SK-N-SH treated with all-trans-retinoic acid at 6 μM for 48 hours (cell line): ENCODE measurements at regions not wholly inside any gene's neighbourhood (a gene's known extent, or its start where the extent isn't known, plus 50 kb on each side); places are given as distances from the start of the nearest gene placed in this dataset.

Experiments used
- ATAC-seq: fragments of 200-7000 bp; cut with Tn5 transposase; 3 replicates; pipeline ENCODE4 v1.9.1; 2020; ENCODE audit warnings: mild to moderate bottlenecking, moderate library complexity
- ARNTL ChIP-seq: fragments of 450-650 bp; formaldehyde crosslinking; IDR thresholded peaks from 2 replicates; pipeline ENCODE4 v1.5.0; 2020; ENCODE audit warnings: low read depth, mild to moderate bottlenecking, moderate library complexity, borderline replicate concordance
- BACH2 ChIP-seq: fragments of 250-450 bp; sonication (Bioruptor Pico); IDR thresholded peaks from 2 replicates; pipeline ENCODE4 v1.9.0; 2021; ENCODE audit warnings: mild to moderate bottlenecking, borderline replicate concordance
- CSRNP3 ChIP-seq: fragments of 250-450 bp; sonication (Bioruptor Pico); IDR thresholded peaks from 2 replicates; pipeline ENCODE4 v1.5.1; 2021; ENCODE audit warnings: mild to moderate bottlenecking, moderate library complexity
- ESRRG ChIP-seq: fragments of 250-450 bp; sonication (Bioruptor Pico); IDR thresholded peaks from 2 replicates; pipeline ENCODE4 v1.6.1; 2021; ENCODE audit warnings: mild to moderate bottlenecking
- GLIS3 ChIP-seq: fragments of 250-450 bp; sonication (Bioruptor Pico); IDR thresholded peaks from 2 replicates; pipeline ENCODE4 v1.5.0; 2020; ENCODE audit warnings: mild to moderate bottlenecking, moderate library complexity
- ISL1 ChIP-seq: fragments of 250-450 bp; sonication (Bioruptor Pico); IDR thresholded peaks from 2 replicates; pipeline ENCODE4 v2.1.2; 2022; ENCODE audit warnings: mild to moderate bottlenecking, moderate library complexity
- OSR1 ChIP-seq: fragments of 250-450 bp; sonication (Bioruptor Pico); IDR thresholded peaks from 2 replicates; pipeline ENCODE4 v1.8.0; 2022; ENCODE audit warnings: moderate library complexity, mild to moderate bottlenecking, inconsistent platforms
- PATZ1 ChIP-seq: fragments of 250-450 bp; sonication (Bioruptor Pico); IDR thresholded peaks from 2 replicates; pipeline ENCODE4 v1.8.0; 2020; ENCODE audit warnings: mild to moderate bottlenecking, moderate library complexity, borderline replicate concordance
- RARB ChIP-seq: fragments of 250-450 bp; sonication (Bioruptor Pico); IDR thresholded peaks from 2 replicates; pipeline ENCODE4 v1.8.0; 2021; ENCODE audit warnings: mild to moderate bottlenecking, moderate library complexity
- SNAI2 ChIP-seq: fragments of 250-450 bp; sonication (Bioruptor Pico); IDR thresholded peaks from 2 replicates; pipeline ENCODE4 v1.5.0; 2020; ENCODE audit warnings: mild to moderate bottlenecking, moderate library complexity
- TCF4 ChIP-seq: fragments of 250-450 bp; sonication (Bioruptor Pico); IDR thresholded peaks from 2 replicates; pipeline ENCODE4 v1.8.0; 2021; ENCODE audit warnings: mild to moderate bottlenecking, moderate library complexity, borderline replicate concordance
- TOX ChIP-seq: fragments of 250-450 bp; sonication (Bioruptor Pico); IDR thresholded peaks from 2 replicates; pipeline ENCODE4 v1.8.0; 2021; ENCODE audit warnings: mild to moderate bottlenecking, moderate library complexity, borderline replicate concordance
- TSHZ2 ChIP-seq: fragments of 250-450 bp; sonication (Bioruptor Pico); IDR thresholded peaks from 2 replicates; pipeline ENCODE4 v1.5.0; 2020; ENCODE audit warnings: mild to moderate bottlenecking, moderate library complexity
- ZC3H10 ChIP-seq: fragments of 250-450 bp; sonication (Bioruptor Pico); IDR thresholded peaks from 2 replicates; pipeline ENCODE4 v1.5.1; 2021; ENCODE audit warnings: mild to moderate bottlenecking, moderate library complexity
- ZFP3 ChIP-seq: fragments of 250-450 bp; sonication (Bioruptor Pico); IDR thresholded peaks from 2 replicates; pipeline ENCODE4 v1.5.0; 2020; ENCODE audit warnings: mild to moderate bottlenecking, moderate library complexity
- ZFP30 ChIP-seq: fragments of 450-650 bp; formaldehyde crosslinking; IDR thresholded peaks from 2 replicates; pipeline ENCODE4 v1.5.0; 2022; ENCODE audit warnings: mild to moderate bottlenecking, moderate library complexity
- ZNF565 ChIP-seq: fragments of 450-650 bp; formaldehyde crosslinking; conservative IDR thresholded peaks from 2 replicates; pipeline ENCODE4 v1.5.0; 2020; ENCODE audit warnings: low read depth, mild to moderate bottlenecking, moderate library complexity
- ZNF8 ChIP-seq: fragments of 450-650 bp; formaldehyde crosslinking; IDR thresholded peaks from 2 replicates; pipeline ENCODE4 v1.5.0; 2020; ENCODE audit warnings: mild to moderate bottlenecking, moderate library complexity

- TF ChIP-seq ZNF565 (CRISPR knock-in tag) (no peak), RARB (CRISPR knock-in tag) (no peak)
- no peak for ATAC-seq
Measured at GRCh38 chr13:44160591-44161191, 212.9 kb upstream of the SERP2 start.

GRCh38 chr13:44163108-44163507 is 210.5 kb upstream of the SERP2 start:
- ATAC-seq, result no peak
- TF ChIP-seq SNAI2 (CRISPR knock-in tag) (no peak), ESRRG (no peak), CSRNP3 (CRISPR knock-in tag) (no peak), BACH2 (CRISPR knock-in tag) (no peak), OSR1 (CRISPR knock-in tag) (no peak), ZNF8 (CRISPR knock-in tag) (no peak)

GRCh38 chr13:44165221-44165888 is 208.3 kb upstream of the SERP2 start:
- TF ChIP-seq ARNTL (CRISPR knock-in tag), result no peak
- TF ChIP-seq TOX (CRISPR knock-in tag), result no peak
- no peak for TF ChIP-seq CSRNP3 (CRISPR knock-in tag)
- no peak for TF ChIP-seq ISL1 (CRISPR knock-in tag)
- ATAC-seq, result no peak

GRCh38 chr13:44165889-44166496 is 207.6 kb upstream of the SERP2 start:
- ATAC-seq, result no peak
- TF ChIP-seq RARB (CRISPR knock-in tag), result no peak
- no peak for TF ChIP-seq ZFP30 (CRISPR knock-in tag)
- no peak for TF ChIP-seq TSHZ2 (CRISPR knock-in tag)
- TF ChIP-seq CSRNP3 (CRISPR knock-in tag), result no peak
- no peak for TF ChIP-seq ISL1 (CRISPR knock-in tag)
- no peak for TF ChIP-seq TCF4
- no peak for TF ChIP-seq ZFP3 (CRISPR knock-in tag)
- TF ChIP-seq, all 23 proteins: peak for 0

- TF ChIP-seq TOX (CRISPR knock-in tag) (no peak), CSRNP3 (CRISPR knock-in tag) (no peak), PATZ1 (CRISPR knock-in tag) (no peak), OSR1 (CRISPR knock-in tag) (no peak), ARNTL (CRISPR knock-in tag) (no peak), ZNF565 (CRISPR knock-in tag) (no peak), BACH2 (CRISPR knock-in tag) (no peak), ZFP3 (CRISPR knock-in tag) (no peak), ZNF8 (CRISPR knock-in tag) (no peak), GLIS3 (no peak), ZC3H10 (CRISPR knock-in tag) (no peak), TCF4 (no peak), ISL1 (CRISPR knock-in tag) (no peak)
- ATAC-seq, result no peak
Measured at GRCh38 chr13:44169018-44169911, 204.4 kb upstream of the SERP2 start.
